Midbrain (tissue), 1 donor: ENCODE measurements at regions not wholly inside any gene's neighbourhood (a gene's known extent, or its start where the extent isn't known, plus 50 kb on each side); places are given as distances from the start of the nearest gene placed in this dataset.

Experiments
- DNase-seq: peaks from one replicate; lab custom pipeline; 2025; lab: John Stamatoyannopoulos, UW

DNA sequence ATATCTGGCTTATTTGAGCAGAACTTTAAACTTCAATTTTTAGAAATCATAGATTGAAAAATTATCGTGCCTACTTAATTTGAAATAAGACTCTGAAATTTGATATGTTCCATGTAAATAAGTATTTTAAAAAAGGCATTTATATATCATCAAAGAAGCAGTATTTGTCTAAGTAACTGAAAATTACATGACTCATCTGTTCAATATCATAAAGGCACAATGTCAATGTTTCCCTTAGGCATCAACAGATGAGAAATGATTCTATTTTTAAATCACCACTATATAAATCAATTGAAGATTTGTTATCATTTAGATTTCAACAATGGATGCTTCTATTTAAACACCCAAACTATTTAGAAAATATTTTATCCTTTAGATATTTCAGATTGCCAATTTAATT, 142.9 kb upstream of the POU5F2 start:
- no peak for DNase-seq

GRCh38 chr5:93883459-93883858, 142.1 kb upstream of the POU5F2 start:
- no peak for DNase-seq

DNA sequence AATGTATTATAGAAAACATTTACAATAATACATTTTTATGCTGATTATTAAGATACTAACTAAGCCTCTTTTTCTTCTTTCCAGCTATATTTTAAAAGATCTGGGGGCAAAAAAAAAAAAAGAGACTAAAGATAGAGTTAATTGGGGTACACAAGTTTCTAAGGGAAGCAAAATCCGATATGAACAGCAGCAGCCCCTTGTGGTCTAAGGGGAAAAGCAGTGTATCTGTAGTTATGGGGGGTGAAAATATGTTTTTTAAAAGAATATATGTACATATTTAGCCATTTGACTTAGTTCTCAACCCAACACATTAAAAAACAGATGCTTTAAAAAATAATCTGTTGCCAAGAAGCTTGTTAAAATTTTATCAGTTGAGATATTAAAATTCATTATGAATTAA, 134.3 kb upstream of the POU5F2 start:
- no peak for DNase-seq

GRCh38 chr5:93874491-93874890, 133.1 kb upstream of the POU5F2 start:
- DNase-seq = no peak

GRCh38 chr5:93874080-93874479, 132.7 kb upstream of the POU5F2 start:
- DNase-seq = no peak

DNA sequence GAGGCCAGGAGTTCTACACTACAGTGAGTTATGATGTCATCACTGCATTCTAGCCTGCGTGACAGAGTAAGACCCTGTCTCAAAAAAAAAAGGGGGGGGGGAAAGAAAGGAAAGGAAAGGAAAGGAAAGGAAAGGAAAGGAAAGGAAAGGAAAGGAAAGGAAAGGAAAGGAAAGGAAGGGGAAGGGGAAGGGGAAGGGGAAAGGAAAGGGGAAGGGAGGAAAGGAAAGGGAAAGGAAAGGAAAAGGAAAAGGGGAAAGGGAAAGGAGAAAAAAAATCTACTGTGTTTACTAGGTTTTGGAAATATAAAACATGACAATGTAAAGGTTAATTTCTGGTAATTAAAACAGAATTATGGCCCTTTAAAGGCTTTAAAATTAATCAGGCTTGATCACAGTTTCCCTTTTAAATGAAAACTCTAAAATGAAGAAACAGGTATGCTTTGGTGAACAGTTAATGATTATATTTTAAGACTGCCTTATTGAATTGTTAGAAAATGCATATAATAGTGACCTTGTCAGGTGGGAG, 131.9 kb upstream of the POU5F2 start:
- DNase-seq = no peak

- no peak for DNase-seq
Observed at GRCh38 chr5:93870649-93871048, 129.2 kb upstream of the POU5F2 start.

GRCh38 chr5:93868851-93869250, 127.5 kb upstream of the POU5F2 start:
- no peak for DNase-seq

GRCh38 chr5:93850311-93850710, 108.9 kb upstream of the POU5F2 start:
- no peak for DNase-seq

DNA sequence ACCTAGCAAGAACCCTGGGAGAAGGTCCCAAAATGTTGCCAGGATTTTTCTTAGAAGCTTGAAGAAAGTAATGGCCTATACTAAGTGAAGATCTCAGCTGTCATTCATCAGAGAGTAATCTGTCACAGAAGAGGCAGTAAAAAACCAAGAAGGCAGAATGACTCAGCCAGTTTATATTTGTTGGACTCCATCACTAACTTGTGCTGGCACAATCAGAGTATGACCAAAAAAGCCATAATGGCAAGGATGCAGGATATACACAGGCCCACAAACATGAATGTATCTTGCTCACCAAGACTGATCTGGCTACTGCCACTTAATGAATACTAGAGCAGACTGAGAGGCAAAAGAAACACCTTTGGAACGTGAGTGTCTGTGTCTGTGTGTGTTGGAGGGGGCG, 104.0 kb upstream of the POU5F2 start:
- DNase-seq = no peak

GRCh38 chr5:93831449-93831848, 90.0 kb upstream of the POU5F2 start:
- DNase-seq = no peak

- DNase-seq = no peak
Observed at GRCh38 chr5:93830893-93831292, 89.5 kb upstream of the POU5F2 start.

- DNase-seq = no peak
Observed at GRCh38 chr5:93829346-93829745, 87.9 kb upstream of the POU5F2 start.

DNA sequence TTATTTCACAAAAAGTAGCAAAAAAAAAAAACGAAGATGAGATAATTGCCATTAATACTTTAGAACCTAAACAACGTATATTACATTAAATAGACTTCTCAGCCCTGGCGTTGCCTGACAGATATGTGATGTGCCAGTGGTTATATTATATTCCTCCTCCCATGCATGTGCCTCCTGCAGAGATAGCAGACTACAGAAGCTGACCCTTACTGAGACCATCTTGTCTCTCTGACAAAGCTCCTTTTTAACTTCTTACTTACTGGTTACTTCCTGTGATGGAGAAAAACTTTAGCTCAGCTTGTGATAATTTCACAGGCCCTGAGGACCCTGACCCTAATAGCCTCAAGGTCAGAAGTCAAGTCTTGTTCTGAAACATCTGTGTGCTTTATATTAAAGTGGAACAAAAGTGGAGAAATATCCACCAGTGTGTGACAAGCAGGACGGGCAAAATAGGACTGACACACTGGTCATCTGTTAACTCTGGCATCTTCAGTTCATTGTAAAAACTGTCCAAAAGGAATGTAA, 80.6 kb upstream of the POU5F2 start:
- DNase-seq = no peak

DNA sequence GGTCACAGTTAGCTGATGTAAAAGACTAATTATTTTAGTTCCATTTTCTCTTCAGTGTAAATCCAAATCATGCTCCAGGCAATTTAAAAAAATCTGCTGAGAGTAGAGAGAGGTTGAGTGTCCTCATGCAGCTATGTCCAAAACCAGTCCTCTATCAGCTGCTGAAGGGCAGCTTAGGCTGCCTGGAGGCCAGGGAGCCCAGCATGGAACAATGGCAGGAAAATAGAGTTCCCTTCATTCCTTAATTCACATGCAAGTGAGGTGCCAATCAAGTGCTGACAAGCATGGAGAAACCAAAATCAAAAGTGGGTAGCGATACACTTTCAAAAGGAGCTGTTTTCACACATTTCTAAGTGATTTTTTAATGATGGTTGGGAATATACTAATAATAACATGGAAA, 78.3 kb upstream of the POU5F2 start:
- no peak for DNase-seq

DNA sequence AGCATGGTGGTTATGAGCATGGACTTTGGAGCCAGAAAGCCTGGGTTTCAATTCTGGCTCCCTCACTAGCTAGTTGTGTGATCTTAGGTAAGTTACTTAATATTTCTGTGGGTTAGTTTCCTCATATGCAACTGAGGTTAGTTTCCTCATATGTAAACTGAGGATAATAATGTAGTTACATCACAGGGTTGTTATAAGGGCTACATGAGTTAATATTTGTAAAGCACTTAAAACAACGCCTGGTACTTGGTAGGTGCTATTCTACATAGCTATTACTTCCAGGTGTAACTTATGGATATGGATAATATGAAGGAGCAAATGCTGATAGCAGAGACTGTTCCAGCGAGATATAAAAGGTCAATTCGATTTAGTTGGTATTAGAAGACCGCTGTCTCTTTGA, 69.4 kb upstream of the POU5F2 start:
- no peak for DNase-seq

GRCh38 chr5:93809430-93809829, 68.0 kb upstream of the POU5F2 start:
- no peak for DNase-seq

GRCh38 chr5:93807846-93808245, 66.4 kb upstream of the POU5F2 start:
- DNase-seq = no peak

DNA sequence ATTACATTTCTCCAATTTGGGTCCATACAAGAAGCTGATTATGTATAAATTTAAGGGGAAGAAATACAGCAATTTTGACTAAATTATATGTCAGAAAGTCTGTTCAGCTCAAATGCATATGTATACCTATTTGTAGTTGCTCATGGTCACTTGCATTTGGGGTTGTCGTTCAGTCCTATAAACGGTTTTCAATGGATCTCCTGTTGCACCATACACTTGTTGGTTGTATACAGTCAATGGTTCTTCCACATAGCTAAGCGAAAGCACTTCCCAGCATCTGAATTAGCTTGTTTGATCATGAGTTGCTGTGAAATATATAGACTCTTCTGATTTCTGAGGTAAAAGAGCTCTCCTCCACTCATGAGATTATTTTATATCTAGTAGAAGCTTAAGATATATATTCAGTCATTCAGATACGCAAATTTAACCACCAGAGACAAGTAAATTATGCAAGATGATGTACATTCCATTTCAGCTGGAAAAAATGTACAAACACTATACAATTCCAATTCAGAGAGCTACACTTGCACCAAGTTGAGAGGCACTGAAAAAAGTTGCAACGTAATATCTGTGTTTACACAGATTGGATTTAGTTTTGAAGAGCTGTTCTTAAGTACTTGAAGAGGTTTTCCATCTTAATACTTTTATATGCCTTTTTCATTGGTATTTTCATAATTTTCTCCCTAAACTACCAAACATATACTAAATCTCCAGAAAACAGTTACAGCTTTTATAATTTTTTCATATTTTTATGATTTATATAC, 64.4 kb upstream of the POU5F2 start:
- no peak for DNase-seq

- DNase-seq = peak; percentile 69
Observed at GRCh38 chr5:93800988-93801811, 59.8 kb upstream of the POU5F2 start.

- DNase-seq = no peak
Observed at GRCh38 chr5:93794954-93795353, 53.6 kb upstream of the POU5F2 start.

GRCh38 chr5:93793159-93793781, 51.9 kb upstream of the POU5F2 start:
- DNase-seq = no peak
